Neural progenitor cell (in vitro differentiated cells): ENCODE measurements at regions not wholly inside any gene's neighbourhood (a gene's known extent, or its start where the extent isn't known, plus 50 kb on each side); places are given as distances from the start of the nearest gene placed in this dataset.

Experiments used
- EZH2 ChIP-seq: fragments of 200-600 bp; sonication (generic); IDR thresholded peaks from 2 replicates; pipeline ENCODE4 v1.6.1; 2017; ENCODE audit warnings: antibody characterized with exemption, mild to moderate bottlenecking, moderate library complexity
- EZH2phosphoT487 ChIP-seq: fragments of 200-600 bp; sonication (generic); IDR thresholded peaks from 2 replicates; pipeline ENCODE4 v1.6.1; 2017; ENCODE audit warnings: antibody characterized with exemption
- TF ChIP-seq, protein P1 (sequence below): fragments of 200-600 bp; sonication (generic); IDR thresholded peaks from 2 replicates; pipeline ENCODE4 v1.5.1; 2017; ENCODE audit warnings: antibody characterized with exemption, mild to moderate bottlenecking

DNA sequence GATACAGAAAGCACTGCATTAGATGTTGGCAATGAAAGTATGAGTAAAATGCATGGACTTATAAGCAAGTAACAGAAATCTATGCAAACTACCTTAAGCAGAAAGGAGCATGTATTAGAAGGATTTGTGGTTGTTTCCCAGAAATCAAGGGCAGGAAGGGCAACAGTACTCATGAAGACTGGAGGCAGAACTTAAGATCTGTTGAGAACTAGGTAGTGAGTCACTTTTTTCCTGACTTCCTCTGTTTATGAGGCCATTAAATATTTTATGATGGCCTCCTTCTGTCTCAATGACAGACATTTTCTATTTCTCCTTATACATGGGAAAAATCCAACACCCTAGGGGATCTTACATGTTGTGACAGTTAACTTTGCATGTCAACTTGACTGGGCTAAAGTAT is 398.2 kb downstream of the MID1IP1 start:
- no peak for TF ChIP-seq EZH2
- TF ChIP-seq, protein P1, sequence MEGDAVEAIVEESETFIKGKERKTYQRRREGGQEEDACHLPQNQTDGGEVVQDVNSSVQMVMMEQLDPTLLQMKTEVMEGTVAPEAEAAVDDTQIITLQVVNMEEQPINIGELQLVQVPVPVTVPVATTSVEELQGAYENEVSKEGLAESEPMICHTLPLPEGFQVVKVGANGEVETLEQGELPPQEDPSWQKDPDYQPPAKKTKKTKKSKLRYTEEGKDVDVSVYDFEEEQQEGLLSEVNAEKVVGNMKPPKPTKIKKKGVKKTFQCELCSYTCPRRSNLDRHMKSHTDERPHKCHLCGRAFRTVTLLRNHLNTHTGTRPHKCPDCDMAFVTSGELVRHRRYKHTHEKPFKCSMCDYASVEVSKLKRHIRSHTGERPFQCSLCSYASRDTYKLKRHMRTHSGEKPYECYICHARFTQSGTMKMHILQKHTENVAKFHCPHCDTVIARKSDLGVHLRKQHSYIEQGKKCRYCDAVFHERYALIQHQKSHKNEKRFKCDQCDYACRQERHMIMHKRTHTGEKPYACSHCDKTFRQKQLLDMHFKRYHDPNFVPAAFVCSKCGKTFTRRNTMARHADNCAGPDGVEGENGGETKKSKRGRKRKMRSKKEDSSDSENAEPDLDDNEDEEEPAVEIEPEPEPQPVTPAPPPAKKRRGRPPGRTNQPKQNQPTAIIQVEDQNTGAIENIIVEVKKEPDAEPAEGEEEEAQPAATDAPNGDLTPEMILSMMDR: no peak
- no peak for TF ChIP-seq EZH2phosphoT487
